Omental fat pad (tissue), 3 donors: ENCODE measurements at regions not wholly inside any gene's neighbourhood (a gene's known extent, or its start where the extent isn't known, plus 50 kb on each side); places are given as distances from the start of the nearest gene placed in this dataset.

Source experiments
- ATAC-seq: fragments of 150-250 bp; one replicate; pipeline ENCODE4 v1.9.1; 2016; ENCODE audit warnings: mild to moderate bottlenecking, moderate library complexity; ENCODE audit not compliant: low FRiP score
- DNase-seq: peaks from one replicate; pipeline ENCODE4 v3.0.0-alpha.2; 2019; ENCODE audit warnings: low spot score
- TF ChIP-seq, protein P1 (sequence below), 3 donors: fragments of 450-650 bp; IDR thresholded peaks; one replicate each; pipeline ENCODE4 v1.5.1; 2016 to 2017; ENCODE audit warnings: antibody characterized with exemption in 3 of 3, mild to moderate bottlenecking in 3 of 3, moderate library complexity in 2 of 3

GRCh38 chr13:72341904-72342303 lies 385.5 kb downstream of the MZT1 start:
- TF ChIP-seq, protein P1, sequence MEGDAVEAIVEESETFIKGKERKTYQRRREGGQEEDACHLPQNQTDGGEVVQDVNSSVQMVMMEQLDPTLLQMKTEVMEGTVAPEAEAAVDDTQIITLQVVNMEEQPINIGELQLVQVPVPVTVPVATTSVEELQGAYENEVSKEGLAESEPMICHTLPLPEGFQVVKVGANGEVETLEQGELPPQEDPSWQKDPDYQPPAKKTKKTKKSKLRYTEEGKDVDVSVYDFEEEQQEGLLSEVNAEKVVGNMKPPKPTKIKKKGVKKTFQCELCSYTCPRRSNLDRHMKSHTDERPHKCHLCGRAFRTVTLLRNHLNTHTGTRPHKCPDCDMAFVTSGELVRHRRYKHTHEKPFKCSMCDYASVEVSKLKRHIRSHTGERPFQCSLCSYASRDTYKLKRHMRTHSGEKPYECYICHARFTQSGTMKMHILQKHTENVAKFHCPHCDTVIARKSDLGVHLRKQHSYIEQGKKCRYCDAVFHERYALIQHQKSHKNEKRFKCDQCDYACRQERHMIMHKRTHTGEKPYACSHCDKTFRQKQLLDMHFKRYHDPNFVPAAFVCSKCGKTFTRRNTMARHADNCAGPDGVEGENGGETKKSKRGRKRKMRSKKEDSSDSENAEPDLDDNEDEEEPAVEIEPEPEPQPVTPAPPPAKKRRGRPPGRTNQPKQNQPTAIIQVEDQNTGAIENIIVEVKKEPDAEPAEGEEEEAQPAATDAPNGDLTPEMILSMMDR (IDR thresholded peaks at IDR 0.05) = no peak
- no peak for ATAC-seq
- DNase-seq = no peak

DNA sequence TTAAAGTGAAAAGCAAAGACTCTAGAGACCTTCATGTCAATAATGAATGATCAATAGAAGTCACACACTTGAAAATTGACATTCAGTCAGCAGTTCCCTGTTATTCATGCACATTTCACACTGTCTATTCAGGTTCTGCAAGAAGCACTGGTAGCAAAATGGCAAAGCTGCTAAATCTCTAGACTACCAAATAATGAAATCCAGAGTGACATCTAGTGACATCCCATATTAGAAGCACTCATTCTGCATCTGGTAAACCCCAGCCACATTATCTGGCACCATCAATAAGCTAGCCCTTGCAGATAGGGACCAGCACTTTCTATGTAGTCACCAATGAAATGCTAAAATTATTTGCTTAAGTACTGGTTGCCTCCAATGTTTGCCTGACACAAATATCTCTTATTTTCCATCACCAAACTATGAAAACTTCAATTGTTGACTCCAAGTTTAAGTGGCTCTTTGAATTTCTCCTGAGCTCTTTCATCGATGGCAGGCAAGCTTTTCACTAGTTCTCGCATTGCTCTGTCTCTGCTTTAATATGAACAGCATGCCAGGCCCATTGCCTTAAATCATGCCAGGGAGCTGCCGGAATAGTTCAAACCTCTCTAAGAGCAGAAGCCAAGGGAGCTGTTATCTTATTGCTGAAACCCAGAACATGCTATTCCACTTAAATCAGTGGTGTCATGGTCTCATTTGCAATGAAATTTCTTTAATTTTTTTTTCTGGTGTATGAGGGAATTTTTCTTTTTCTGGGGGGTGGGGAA lies 409.9 kb downstream of the MZT1 start:
- ATAC-seq (no peak), DNase-seq (no peak)
- TF ChIP-seq, protein P1 (IDR thresholded peaks at IDR 0.05) = no peak

DNA sequence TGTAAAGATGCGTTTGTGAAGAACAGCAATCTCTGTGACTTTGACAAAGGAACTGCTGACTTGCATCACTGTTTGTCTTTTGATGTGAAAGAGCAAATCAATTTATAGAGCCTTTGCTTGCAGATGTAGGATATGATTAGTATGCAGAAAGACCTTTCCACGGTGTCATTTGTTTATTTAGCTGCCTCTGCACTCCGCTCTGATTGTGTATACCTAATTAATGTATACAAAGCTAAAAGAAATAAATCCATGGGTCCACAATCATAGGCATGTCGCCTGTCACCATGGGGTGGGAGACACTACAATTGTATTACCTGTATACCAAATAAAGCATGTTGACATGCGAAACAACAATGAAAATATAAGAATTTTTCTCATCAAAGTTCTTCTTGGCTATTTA lies 410.7 kb downstream of the MZT1 start:
- DNase-seq (no peak), ATAC-seq (no peak)
- TF ChIP-seq, protein P1 (IDR thresholded peaks at IDR 0.05) = no peak

GRCh38 chr13:72315312-72315711 lies 412.1 kb downstream of the MZT1 start:
- TF ChIP-seq, protein P1 (IDR thresholded peaks at IDR 0.05) = no peak
- ATAC-seq (no peak), DNase-seq (no peak)

DNA sequence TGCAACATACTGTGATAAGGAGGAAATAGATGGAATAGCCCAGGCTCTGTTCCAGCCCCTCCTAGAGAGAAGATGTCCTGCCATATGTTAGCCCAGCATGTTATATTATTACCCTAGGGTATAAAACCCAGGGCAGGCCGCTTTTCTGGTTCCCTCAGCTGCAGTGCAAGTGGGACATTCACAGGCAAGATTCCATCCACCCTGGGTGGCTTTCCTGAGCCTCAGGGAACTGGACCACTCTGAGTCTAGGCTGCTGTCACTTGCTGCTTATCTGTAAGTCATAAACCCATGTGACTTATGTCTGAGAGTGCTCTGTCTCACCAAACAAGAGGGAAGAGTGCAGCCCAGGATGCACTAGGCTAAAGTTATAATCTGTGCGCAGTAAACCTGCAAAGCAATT lies 413.2 kb downstream of the MZT1 start:
- no peak for ATAC-seq
- TF ChIP-seq, protein P1 (IDR thresholded peaks at IDR 0.05) = no peak
- no peak for DNase-seq

DNA sequence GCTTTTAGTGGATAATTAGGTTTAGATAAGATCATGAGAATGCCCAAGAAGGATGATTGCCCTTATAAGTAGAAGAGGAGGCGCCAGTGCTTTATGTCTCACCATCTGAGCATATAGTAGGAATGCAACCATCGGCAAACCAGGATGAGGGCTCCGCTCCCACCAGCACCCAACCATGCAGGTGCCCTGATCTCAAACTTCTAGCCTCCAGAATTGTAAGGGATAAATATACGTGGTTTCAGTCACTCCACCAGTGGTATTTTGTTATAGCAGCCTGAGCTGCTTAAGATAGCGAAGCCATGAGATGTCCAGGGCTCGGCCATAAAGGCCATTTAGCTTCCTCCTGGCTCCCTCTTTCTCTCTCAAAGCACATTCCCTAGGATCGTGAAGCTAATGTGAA lies 413.9 kb downstream of the MZT1 start:
- DNase-seq (no peak), ATAC-seq (no peak)
- TF ChIP-seq, protein P1 (IDR thresholded peaks at IDR 0.05) = no peak
